Neural progenitor cell (in vitro differentiated cells): ENCODE measurements at regions not wholly inside any gene's neighbourhood (a gene's known extent, or its start where the extent isn't known, plus 50 kb on each side); places are given as distances from the start of the nearest gene placed in this dataset.

ENCODE experiments used
- DNase-seq: peaks from one replicate; pipeline ENCODE4 v3.0.0-alpha.2; 2016; ENCODE audit warnings: low spot score
- H2AFZ ChIP-seq: fragments of 200-600 bp; sonication (generic); replicated peaks from 2 replicates; pipeline ENCODE4 v1.6.1; 2016; ENCODE audit warnings: antibody characterized with exemption
- H3F3A ChIP-seq: fragments of 200-600 bp; sonication (generic); 2 replicates; pipeline ENCODE4 v1.6.1; 2016; ENCODE audit warnings: antibody characterized with exemption, low read depth
- H3K27ac ChIP-seq: fragments of 200-600 bp; sonication (generic); 2 replicates; pipeline ENCODE4 v1.5.1; 2016; ENCODE audit warnings: mild to moderate bottlenecking
- H3K27me3 ChIP-seq: fragments of 200-600 bp; sonication (generic); 2 replicates; pipeline ENCODE4 v1.6.1; 2016; ENCODE audit warnings: mild to moderate bottlenecking, moderate library complexity
- H3K36me3 ChIP-seq: fragments of 200-600 bp; sonication (generic); 2 replicates; pipeline ENCODE4 v1.5.1; 2016
- H3K4me1 ChIP-seq: fragments of 200-600 bp; sonication (generic); 2 replicates; pipeline ENCODE4 v1.6.1; 2016; ENCODE audit warnings: mixed run types
- H3K4me2 ChIP-seq: fragments of 200-600 bp; sonication (generic); 2 replicates; pipeline ENCODE4 v1.6.1; 2016
- H3K4me3 ChIP-seq: fragments of 200-600 bp; sonication (generic); 2 replicates; pipeline ENCODE4 v1.5.1; 2016
- H3K79me2 ChIP-seq: fragments of 200-600 bp; sonication (generic); 2 replicates; pipeline ENCODE4 v1.6.1; 2016; ENCODE audit warnings: low read depth
- H3K9ac ChIP-seq: fragments of 200-600 bp; sonication (generic); 2 replicates; pipeline ENCODE4 v1.6.1; 2016
- H3K9me3 ChIP-seq: fragments of 200-600 bp; sonication (generic); 2 replicates; pipeline ENCODE4 v1.5.1; 2016; ENCODE audit warnings: low read depth
- H4K20me1 ChIP-seq: fragments of 200-600 bp; sonication (generic); 2 replicates; pipeline ENCODE4 v1.6.1; 2016; ENCODE audit warnings: low read depth
- H3K27ac Mint-ChIP-seq: 3 replicates; pipeline ENCODE4 v1.8.0; 2021; ENCODE audit warnings: mixed read lengths
- H3K27me3 Mint-ChIP-seq: 2 replicates; pipeline ENCODE4 v1.8.0; 2022; ENCODE audit warnings: low read depth, mild to moderate bottlenecking, inconsistent platforms, moderate library complexity, mixed read lengths; ENCODE audit not compliant: insufficient read depth
- H3K36me3 Mint-ChIP-seq: 3 replicates; pipeline ENCODE4 v1.8.0; 2021; ENCODE audit warnings: mixed read lengths
- H3K4me1 Mint-ChIP-seq: 3 replicates; pipeline ENCODE4 v1.8.0; 2021; ENCODE audit warnings: mixed read lengths
- H3K4me3 Mint-ChIP-seq: 3 replicates; pipeline ENCODE4 v1.8.0; 2021; ENCODE audit warnings: mild to moderate bottlenecking, moderate library complexity, mixed read lengths
- H3K9me3 Mint-ChIP-seq: 3 replicates; pipeline ENCODE4 v1.8.0; 2020; ENCODE audit warnings: mixed read lengths
- CTCF ChIP-seq: fragments of 200-600 bp; sonication (generic); IDR thresholded peaks from 2 replicates; pipeline ENCODE4 v1.5.1; 2017; ENCODE audit warnings: antibody characterized with exemption, mild to moderate bottlenecking
- EZH2 ChIP-seq: fragments of 200-600 bp; sonication (generic); IDR thresholded peaks from 2 replicates; pipeline ENCODE4 v1.6.1; 2017; ENCODE audit warnings: antibody characterized with exemption, mild to moderate bottlenecking, moderate library complexity
- EZH2phosphoT487 ChIP-seq: fragments of 200-600 bp; sonication (generic); IDR thresholded peaks from 2 replicates; pipeline ENCODE4 v1.6.1; 2017; ENCODE audit warnings: antibody characterized with exemption

- peaks cover 1% of the 10 kb centered on the region for H3K27me3 Mint-ChIP-seq
- H3K4me2 ChIP-seq, result no peak overlapping the region
- H3K4me1 Mint-ChIP-seq, result no peaks in the 10 kb centered on the region
These were observed 108.4 kb upstream of the ESR1 start for GRCh38 chr6:151698931-151699700.

GRCh38 chr6:151699719-151700118 is 107.8 kb upstream of the ESR1 start:
- Mint-ChIP-seq H3K27me3 (peaks cover 2% of the 10 kb centered on the region), H3K9me3 (no peaks in the 10 kb centered on the region), H3K4me3 (no peak overlapping the region), H3K36me3 (no peaks in the 10 kb centered on the region), H3K4me1 (no peaks in the 10 kb centered on the region), H3K27ac (no peak overlapping the region)
- Histone ChIP-seq H3K9me3 (no peaks in the 10 kb centered on the region), H4K20me1 (no peaks in the 10 kb centered on the region), H3K27ac (no peak overlapping the region), H2AFZ (no peak overlapping the region), H3K4me3 (no peak overlapping the region), H3K36me3 (no peaks in the 10 kb centered on the region), H3K4me1 (no peaks in the 10 kb centered on the region), H3K9ac (no peak overlapping the region), H3F3A (no peaks in the 10 kb centered on the region), H3K27me3 (no peaks in the 10 kb centered on the region), H3K79me2 (no peaks in the 10 kb centered on the region), H3K4me2 (no peak overlapping the region)
- DNase-seq, result no peak
- TF ChIP-seq EZH2phosphoT487 (no peak), EZH2 (no peak), CTCF (no peak)

More at GRCh38 chr6:151698931-151699700, 108.4 kb upstream of the ESR1 start:
- Histone ChIP-seq H3K4me3 (no peak overlapping the region), H3K79me2 (no peaks in the 10 kb centered on the region), H3K4me1 (no peaks in the 10 kb centered on the region), H3F3A (no peaks in the 10 kb centered on the region), H3K36me3 (no peaks in the 10 kb centered on the region), H3K9ac (no peak overlapping the region), H3K27ac (no peak overlapping the region), H4K20me1 (no peaks in the 10 kb centered on the region), H2AFZ (no peak overlapping the region), H3K27me3 (no peaks in the 10 kb centered on the region), H3K9me3 (no peaks in the 10 kb centered on the region)
- Mint-ChIP-seq H3K4me3 (no peak overlapping the region), H3K36me3 (no peaks in the 10 kb centered on the region), H3K27ac (no peak overlapping the region), H3K9me3 (no peaks in the 10 kb centered on the region)
- DNase-seq, result no peak
- TF ChIP-seq EZH2phosphoT487 (no peak), CTCF (no peak), EZH2 (no peak)

- Histone ChIP-seq H3K27ac (no peak overlapping the region), H3K79me2 (no peaks in the 10 kb centered on the region), H3K36me3 (no peaks in the 10 kb centered on the region), H3K4me2 (no peak overlapping the region), H3K4me1 (no peaks in the 10 kb centered on the region), H3K4me3 (no peak overlapping the region), H4K20me1 (no peaks in the 10 kb centered on the region), H3K9ac (no peak overlapping the region), H3F3A (no peaks in the 10 kb centered on the region), H2AFZ (no peak overlapping the region), H3K9me3 (no peaks in the 10 kb centered on the region), H3K27me3 (no peaks in the 10 kb centered on the region)
- no peak for DNase-seq
- Mint-ChIP-seq H3K27ac (no peak overlapping the region), H3K4me1 (no peaks in the 10 kb centered on the region), H3K27me3 (peaks cover 2% of the 10 kb centered on the region), H3K9me3 (no peaks in the 10 kb centered on the region), H3K4me3 (no peak overlapping the region), H3K36me3 (no peaks in the 10 kb centered on the region)
- no peak for TF ChIP-seq EZH2phosphoT487
- TF ChIP-seq EZH2, result no peak
These were observed 105.4 kb upstream of the ESR1 start for GRCh38 chr6:151701911-151702562.
